ENCODE measurements at regions not wholly inside any gene's neighbourhood (a gene's known extent, or its start where the extent isn't known, plus 50 kb on each side); places are given as distances from the start of the nearest gene placed in this dataset.

DNA sequence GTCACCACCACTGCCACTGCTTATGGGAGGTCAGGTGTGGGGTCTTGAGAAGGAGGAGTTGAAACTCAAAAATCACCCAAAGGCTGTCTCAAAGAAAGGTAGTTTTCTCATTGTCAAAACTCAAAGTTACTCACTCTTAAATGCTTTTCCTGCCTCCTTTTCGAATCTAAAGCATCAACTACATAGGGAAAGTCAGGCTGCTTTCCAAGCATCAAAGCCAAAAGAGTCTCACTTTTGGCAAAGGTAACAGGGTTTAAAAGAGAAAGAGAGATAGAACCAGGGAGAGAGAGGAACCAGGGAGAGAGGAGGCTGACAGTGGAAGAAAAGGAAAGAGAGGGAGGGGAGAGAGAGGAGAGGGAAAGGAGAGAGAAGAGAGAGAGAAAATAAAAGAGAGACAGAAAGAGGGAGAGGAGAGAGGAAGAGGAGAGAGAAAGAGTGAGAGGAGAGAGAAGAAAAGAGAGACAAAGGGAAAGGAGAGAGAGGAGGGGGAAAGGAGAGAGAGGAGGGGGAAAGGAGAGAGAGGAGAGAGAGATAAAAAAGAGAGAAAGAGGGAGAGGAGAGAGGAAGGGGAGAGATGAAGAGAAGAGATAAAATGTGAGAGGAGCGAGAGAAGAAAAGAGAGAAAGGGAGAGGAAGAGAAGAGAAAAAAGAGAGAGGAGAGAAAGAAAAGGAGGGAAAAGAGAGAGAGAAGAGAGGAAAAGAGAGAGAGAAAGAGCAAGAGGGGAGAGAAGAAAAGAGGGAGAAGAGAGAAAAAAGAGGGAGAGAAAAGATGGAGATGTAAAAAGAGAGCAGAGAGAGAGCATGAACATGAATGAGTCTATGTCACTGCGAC is 262.0 kb upstream of the TSHZ3 start:
- no peak for DNase-seq

- DNase-seq, result no peak
Measured at GRCh38 chr19:31612873-31613272, 263.6 kb upstream of the TSHZ3 start.

- DNase-seq, result no peak
Measured at GRCh38 chr19:31613683-31614219, 264.5 kb upstream of the TSHZ3 start.

DNA sequence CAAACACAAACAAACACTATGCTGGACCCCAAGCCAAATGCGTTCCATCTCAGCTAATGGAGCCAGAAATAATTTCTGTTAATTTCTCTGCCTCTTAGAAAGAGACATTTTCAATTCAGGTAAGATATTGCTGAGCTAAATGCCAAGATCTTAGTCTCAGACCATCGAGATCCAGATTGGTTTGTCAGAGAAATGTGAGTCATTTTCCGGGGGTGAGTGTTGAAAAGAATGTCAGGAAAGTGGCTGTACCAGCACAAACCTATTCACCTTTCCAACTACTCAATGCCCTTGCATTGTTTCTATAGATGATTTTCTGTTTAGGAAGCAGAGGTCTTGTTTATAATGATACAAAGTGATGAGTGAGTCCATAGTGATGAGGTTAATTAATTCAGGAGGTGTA is 266.8 kb upstream of the TSHZ3 start:
- no peak for DNase-seq

- no peak for DNase-seq
Measured at GRCh38 chr19:31617010-31617585, 267.9 kb upstream of the TSHZ3 start.

DNA sequence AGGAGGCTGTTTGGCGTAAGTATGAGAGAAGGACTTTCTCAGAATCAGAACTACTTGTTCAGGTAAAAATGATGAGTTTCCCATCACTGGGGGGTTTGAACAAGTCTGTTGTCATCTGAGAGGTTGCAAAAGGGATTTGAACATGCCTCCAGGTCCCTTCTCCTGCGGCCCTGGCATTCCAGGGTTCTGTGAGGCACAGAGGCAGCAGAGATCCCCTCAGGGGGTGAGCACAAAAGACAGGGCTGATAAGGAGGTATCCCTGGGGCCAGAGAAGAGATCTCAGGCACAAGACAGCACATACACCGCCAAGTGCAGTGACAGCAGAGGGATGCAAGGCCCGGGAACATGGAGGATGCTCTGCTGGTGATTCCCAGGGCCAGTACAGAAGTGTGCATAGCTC is 275.8 kb upstream of the TSHZ3 start:
- DNase-seq, result no peak

- DNase-seq, result no peak
Measured at GRCh38 chr19:31625575-31625974, 276.3 kb upstream of the TSHZ3 start.

DNA sequence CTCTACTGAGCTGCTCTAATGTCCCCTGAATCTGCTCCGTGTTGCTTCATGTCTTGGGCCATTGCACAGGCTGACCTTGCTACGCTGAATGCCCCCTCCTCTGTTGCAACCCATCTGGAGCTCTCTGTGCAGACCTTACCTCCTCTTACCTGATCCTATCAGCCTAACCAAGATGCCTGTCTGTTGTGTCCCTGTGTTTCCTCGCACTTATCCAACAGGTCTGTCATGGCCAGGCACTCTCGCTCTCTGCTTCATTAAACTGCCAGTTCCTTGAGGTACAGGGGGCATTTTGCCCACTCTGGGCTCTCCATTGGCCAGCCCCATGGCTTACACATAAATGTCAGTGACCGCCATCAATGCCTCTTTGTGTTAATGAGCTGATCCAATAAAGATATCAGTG is 277.7 kb upstream of the TSHZ3 start:
- DNase-seq, result no peak

DNA sequence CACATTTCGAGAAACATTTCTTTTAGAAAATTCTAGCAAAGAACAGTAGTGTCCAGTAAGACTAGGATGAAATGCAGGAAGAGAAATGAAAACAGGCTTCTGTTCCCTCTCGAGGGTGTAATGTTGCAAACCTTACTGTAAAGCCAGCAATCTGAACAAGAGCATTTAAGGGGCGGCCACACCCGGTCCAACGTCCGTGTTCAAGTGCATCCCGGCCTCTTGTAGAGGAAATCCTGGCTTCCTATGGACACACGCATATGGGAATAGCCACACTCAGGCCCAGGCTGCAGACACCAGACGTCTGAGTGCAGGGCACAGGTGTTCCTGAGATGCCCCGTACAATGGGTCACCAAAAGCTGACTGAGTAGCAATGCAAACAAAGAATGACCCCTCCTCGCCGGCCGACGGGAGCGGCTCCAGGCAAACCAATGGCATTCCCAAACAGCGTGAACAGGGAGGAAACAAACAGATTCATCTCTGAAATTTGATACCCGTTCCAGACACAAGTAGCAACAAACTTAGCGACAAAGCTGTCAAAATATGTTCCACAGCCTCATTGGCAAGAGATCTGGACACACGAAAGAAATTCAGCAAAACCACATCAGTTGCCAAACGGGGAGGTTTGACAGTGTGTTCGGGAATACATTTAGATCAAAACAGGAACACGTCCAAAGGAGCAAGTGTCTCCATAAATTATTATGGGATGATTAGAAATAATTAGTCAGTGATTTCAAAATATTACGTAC is 278.6 kb upstream of the TSHZ3 start:
- no peak for DNase-seq

- DNase-seq, result no peak
Measured at GRCh38 chr19:31629579-31630363, 280.5 kb upstream of the TSHZ3 start.

DNA sequence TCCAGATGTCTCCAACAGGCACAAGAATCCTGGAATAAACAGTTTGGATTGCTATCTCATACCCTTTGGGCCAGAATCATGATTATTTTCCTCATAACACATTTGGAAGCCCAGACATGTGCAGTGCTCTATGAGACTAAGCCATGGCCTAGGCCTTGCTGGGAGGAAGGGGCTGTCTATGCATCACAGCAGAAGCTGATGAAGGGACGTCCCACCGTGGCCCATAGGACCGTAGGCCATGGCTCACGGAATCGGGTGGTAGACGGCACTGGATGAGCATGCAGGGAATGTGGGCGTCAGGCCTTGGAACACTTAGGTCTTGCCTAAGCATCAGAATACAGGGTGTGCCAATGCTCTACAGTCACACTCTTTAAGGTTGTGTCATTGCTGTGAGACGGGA is 283.8 kb upstream of the TSHZ3 start:
- no peak for DNase-seq

DNA sequence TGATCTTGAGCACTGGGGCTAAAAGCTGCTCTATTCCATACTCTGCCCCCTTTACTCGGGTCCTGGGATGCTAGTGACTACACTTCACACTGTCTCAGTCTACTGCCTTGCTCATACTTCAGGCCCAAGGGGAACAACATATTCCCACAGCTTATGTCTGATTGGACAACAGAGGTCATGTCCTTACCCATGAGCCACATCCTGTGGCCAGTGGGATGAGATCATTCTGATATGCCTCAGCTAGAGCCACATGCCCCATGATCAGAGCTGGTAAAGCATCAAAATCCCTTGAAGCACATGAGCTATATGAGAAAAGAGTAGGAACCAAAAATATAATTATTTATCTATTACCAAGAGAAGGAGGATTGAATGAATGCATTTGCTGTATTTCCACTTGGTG is 290.1 kb upstream of the TSHZ3 start:
- no peak for DNase-seq

GRCh38 chr19:31641591-31641990 is 292.4 kb upstream of the TSHZ3 start:
- DNase-seq, result no peak

DNA sequence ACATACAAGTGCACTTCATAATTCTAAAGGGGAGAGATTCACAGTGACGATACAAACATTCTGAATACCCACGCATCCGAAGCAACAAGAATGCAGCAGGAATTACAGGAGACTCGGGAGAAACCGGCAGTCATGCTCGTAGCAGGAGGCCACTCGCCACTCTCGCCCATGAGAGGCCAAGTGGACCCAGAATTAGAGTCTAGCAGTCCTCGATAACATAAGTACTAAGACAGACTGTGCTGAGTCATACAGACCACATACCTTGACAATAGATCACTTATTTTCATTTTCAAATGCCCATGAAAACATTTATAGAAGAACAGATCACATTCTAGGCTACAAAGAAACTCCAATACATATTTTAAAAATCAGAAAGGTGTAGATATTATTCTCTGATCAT is 299.1 kb upstream of the TSHZ3 start:
- no peak for DNase-seq

DNA sequence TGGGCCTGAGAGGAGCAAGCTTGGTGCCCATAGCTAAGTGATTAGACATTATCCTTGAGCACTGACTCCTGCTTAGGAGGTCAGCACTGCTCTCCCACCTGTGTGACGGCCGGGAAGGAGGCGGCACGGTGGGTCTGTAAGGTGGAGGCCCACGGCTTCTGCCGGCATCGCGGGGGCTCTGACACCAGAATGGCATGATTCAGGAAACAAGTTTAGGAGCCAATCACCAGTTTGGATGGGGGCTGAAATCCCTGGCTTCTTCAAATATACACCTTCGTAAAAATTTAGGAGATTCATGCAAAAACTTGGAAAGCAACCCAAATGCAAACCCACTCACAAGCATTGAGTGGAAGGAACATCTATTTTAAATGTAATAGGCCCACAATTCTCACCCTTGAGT is 307.3 kb upstream of the TSHZ3 start:
- DNase-seq, result no peak

DNA sequence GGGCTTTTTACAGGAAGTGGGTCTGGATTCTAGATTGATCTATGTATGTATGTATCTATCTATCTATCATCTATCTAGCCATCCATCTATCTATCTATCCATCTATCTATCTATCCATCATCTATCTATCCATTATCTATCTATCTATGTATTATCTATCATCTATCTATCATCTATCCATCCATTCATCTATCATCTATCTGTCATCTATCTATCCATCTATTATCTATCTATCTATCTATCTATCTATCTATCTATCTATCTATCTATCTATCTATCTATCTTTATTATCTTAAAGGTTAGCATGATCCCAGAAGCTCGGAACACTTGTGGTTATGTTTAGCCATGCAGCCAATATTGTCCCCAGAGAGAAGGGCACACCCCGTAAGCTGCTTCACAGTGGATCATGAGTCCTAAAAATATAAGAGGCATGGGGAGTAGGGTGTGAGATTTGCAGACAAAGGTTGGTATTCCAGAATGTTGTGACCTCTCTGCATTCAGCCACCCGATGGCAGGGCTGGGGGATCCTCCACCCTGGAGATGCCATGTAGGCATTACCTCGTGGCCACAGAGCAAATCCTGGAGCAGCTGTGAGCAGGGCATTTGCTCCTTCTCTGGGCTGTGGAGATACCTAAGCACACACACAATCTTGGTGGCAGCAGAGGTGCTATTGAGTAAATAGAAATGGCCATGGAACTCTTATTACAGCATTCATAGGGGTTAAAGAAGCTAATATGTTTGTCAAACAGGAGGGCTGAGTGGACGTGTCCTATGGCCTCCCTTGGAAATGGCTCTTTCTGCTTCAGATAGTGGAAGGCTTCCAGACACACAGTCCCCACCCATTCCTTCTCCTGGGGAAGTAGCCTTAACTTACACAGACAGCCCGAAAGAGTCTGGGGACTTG is 310.0 kb upstream of the TSHZ3 start:
- DNase-seq, result no peak

DNA sequence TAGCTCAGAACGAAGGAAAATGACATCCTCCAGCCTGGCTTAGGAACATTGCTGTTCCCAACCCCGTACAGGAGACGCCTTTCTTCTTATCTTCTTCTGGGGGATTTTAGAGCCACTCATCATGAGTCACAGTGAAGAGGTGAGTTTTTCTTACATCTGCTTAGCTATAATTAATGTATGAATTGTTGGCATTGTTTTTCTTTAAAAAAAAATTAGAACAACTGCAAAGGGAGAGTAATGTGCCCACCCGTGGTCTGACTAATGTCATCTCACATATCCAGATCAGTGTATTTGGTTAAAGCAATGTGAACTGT is 310.6 kb upstream of the TSHZ3 start:
- DNase-seq, result no peak

DNA sequence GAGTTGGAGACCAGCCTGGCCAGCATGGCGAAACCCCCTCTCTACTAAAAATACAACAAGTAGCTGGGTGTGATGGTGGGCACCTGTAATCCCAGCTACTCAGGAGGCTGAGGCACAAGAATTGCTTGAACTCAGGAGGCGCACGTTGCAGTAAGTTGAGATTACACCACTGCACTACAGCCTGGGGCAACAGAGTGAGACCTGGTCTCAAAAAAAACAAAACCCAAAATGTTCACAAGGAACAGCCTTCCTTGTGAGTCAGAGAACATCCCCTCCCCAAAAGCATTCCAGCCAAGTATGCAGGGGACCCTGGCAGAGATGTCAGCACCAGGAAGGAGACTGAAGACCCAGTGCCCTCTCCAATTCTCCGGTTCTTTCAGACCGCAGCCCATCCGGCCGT is 314.9 kb upstream of the TSHZ3 start:
- DNase-seq, result no peak

DNA sequence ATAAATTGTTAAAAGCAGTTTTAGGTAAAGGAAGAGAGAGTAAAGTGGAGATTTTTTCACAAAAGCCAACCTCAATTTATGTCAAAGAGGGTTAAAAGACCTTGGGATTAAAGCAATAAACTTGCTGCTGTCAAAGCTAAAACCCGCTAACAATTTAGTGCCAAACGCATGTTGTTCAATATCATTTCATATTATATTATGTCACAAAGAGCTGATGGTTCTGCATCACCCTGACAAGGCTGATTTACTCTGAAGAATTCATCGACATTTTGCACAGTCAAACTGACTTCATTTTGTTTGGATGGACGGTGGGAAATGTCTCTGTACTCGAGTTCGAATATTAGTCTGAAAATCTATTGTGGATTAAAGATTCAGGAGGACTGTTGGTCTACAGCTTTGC is 315.8 kb upstream of the TSHZ3 start:
- no peak for DNase-seq

DNA sequence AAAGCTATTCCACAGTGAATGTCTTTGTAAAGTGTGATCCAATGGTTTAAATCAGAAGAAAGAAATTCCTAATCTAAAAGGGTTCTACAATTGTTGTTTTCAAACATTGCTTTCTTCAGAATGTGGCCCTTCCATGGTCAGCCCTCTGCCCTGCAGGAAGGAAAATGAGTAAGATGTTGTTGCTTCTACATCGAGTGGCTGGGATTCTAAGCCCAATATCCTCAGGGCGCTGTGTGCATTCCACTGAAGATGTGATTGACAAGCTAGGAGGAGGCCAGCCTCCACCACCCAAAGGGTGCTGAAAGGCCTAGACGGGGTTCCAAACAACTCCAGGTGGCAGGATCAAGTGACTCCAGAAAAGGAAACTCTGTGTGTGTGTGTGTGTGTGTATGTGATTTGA is 316.9 kb upstream of the TSHZ3 start:
- DNase-seq, result no peak

GRCh38 chr19:31667106-31667505 is 317.9 kb upstream of the TSHZ3 start:
- DNase-seq, result no peak

DNA sequence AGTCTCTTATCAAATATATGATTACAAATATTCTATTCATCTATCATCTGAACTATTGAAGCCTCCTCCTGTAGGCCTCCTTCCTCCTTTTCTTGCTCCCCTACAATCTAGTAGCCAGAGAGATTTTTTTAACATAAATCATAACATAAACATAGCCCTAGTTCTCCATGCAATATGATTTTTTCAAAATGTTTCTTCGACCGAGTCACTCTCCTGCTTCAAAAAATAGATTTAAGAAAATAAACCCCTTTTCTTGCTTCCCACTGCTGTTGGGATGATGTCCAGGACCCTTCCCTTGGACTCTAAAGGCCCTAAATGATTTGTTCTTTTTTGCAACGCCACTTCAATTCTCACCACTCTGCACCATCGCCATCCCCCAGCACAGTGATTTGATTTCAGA is 319.7 kb upstream of the TSHZ3 start:
- DNase-seq, result no peak

All from stimulated activated CD4-positive, alpha-beta T cell treated with anti-CD3 and anti-CD28 coated beads, Interleukin-1b, Interleukin-23, amount 100 ng/mL, for 48 hours (primary cell).